Hippocampal formation (tissue), 2 donors: ENCODE measurements at regions not wholly inside any gene's neighbourhood (a gene's known extent, or its start where the extent isn't known, plus 50 kb on each side); places are given as distances from the start of the nearest gene placed in this dataset.

Source experiments
- DNase-seq, 2 donors: peaks; one replicate each; lab custom pipeline; 2025; lab: John Stamatoyannopoulos, UW

- DNase-seq: no peak
These were observed 151.5 kb downstream of the KLF5 start for GRCh38 chr13:73210218-73210883.

- DNase-seq: no peak
These were observed 146.1 kb downstream of the KLF5 start for GRCh38 chr13:73204952-73205351.

GRCh38 chr13:73201626-73202025 is 142.8 kb downstream of the KLF5 start:
- DNase-seq: no peak

GRCh38 chr13:73198991-73199411 is 140.2 kb downstream of the KLF5 start:
- no peak for DNase-seq

- DNase-seq: no peak
These were observed 136.3 kb downstream of the KLF5 start for GRCh38 chr13:73195091-73195490.

GRCh38 chr13:73194310-73194709 is 135.5 kb downstream of the KLF5 start:
- no peak for DNase-seq

- DNase-seq: no peak
These were observed 134.7 kb downstream of the KLF5 start for GRCh38 chr13:73193554-73193953.

GRCh38 chr13:73190477-73190876 is 131.7 kb downstream of the KLF5 start:
- DNase-seq: no peak

- no peak for DNase-seq
These were observed 131.0 kb downstream of the KLF5 start for GRCh38 chr13:73189776-73190175.

- no peak for DNase-seq
These were observed 130.6 kb downstream of the KLF5 start for GRCh38 chr13:73189362-73189761.

- DNase-seq: no peak
These were observed 128.3 kb downstream of the KLF5 start for GRCh38 chr13:73187106-73187505.

GRCh38 chr13:73179650-73180274 is 121.0 kb downstream of the KLF5 start:
- no peak for DNase-seq

- DNase-seq: no peak
These were observed 119.2 kb downstream of the KLF5 start for GRCh38 chr13:73177916-73178565.

- no peak for DNase-seq
These were observed 118.2 kb downstream of the KLF5 start for GRCh38 chr13:73177017-73177416.

GRCh38 chr13:73174521-73175010 is 115.8 kb downstream of the KLF5 start:
- no peak for DNase-seq

- DNase-seq: no peak
These were observed 114.5 kb downstream of the KLF5 start for GRCh38 chr13:73173279-73173811.

- DNase-seq: no peak
These were observed 113.1 kb downstream of the KLF5 start for GRCh38 chr13:73171926-73172325.

- DNase-seq: no peak
These were observed 112.5 kb downstream of the KLF5 start for GRCh38 chr13:73171271-73171682.

- DNase-seq: no peak
These were observed 111.2 kb downstream of the KLF5 start for GRCh38 chr13:73169971-73170370.

GRCh38 chr13:73168953-73169401 is 110.2 kb downstream of the KLF5 start:
- DNase-seq: no peak

- no peak for DNase-seq
These were observed 109.6 kb downstream of the KLF5 start for GRCh38 chr13:73168226-73168952.
